Ascending aorta (tissue), 2 donors: ENCODE measurements at regions not wholly inside any gene's neighbourhood (a gene's known extent, or its start where the extent isn't known, plus 50 kb on each side); places are given as distances from the start of the nearest gene placed in this dataset.
A peak's percentile ranks its signal among the peaks of the same experiment; 100 is the strongest.

Source experiments
- DNase-seq, 2 donors: peaks; one replicate each; pipeline ENCODE4 v3.0.0-alpha.2; 2019; ENCODE audit warnings: low spot score in 2 of 2
- H3K27ac ChIP-seq, 2 donors: fragments of 200-600 bp; sonication (generic); one replicate each; pipeline ENCODE4 v1.5.1; 2016 to 2017; ENCODE audit warnings: mild to moderate bottlenecking in 1 of 2
- H3K27me3 ChIP-seq: fragments of 200-600 bp; sonication (generic); one replicate; pipeline ENCODE4 v1.5.1; 2017
- H3K36me3 ChIP-seq, 2 donors: fragments of 200-600 bp; sonication (generic); one replicate each; pipeline ENCODE4 v1.5.1; 2016
- H3K4me1 ChIP-seq, 2 donors: fragments of 200-600 bp; sonication (generic); one replicate each; pipeline ENCODE4 v1.5.1; 2016 to 2017; ENCODE audit warnings: mild to moderate bottlenecking in 1 of 2
- H3K4me3 ChIP-seq, 2 donors: fragments of 200-600 bp; sonication (generic); one replicate each; pipeline ENCODE4 v1.5.1; 2016 to 2017; ENCODE audit warnings: mild to moderate bottlenecking in 1 of 2
- H3K9me3 ChIP-seq, 2 donors: fragments of 200-600 bp; sonication (generic); one replicate each; pipeline ENCODE4 v1.5.1; 2016
- CTCF ChIP-seq, 3 experiments: fragments of 200-600 bp in 2 of 3; fragments of 450-650 bp in 1 of 3; sonication (generic) in 2 of 3; IDR thresholded peaks; one replicate each; pipeline ENCODE4 v1.5.1; 2016 to 2019; ENCODE audit warnings: antibody characterized with exemption in 3 of 3, mild to moderate bottlenecking in 1 of 3, moderate library complexity in 1 of 3
- intact Hi-C: fragments of 100-400 bp; cut with DNase I; formaldehyde crosslinking; loops from one replicate; pipeline ENCODE4 v1.15.1; 2023

DNA sequence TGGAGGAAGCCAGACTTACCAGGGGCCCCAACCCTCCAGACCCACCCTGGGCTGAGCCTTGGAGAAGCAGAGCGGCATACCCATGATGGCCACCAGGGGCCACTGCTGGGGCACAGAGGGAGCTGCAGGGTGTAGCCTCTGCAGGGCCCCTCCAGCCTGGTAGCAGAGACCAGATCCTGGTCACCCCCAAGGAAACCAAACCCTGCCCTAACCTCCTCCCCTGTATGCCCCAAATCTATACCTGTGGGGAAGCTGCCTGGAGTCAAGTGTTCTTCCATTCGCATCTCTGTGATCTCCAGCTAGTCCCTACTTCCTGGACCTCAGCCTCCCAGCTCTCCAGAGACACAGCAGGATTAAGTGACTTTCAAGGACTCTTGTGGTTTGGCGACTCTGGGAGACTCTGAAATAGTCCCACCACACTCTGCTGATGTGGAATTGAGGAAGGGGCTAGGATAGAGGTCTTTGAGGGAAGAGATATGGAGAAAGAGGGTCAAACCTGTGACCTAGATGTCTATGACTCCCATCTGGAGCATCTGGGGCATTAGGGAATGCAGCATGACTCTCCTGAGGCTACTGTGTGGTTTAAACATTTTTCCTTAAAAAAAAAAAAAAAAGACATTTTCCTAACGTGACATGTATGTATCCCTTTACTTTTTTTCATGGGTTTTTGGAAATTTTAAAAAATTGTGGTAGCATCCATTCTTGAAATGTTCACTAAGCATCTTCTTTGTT, 119.2 kb upstream of the IPO9 start:
- H3K27ac ChIP-seq, result peak overlapping the region; percentile 93 to 97
- H3K4me3 ChIP-seq, result no peak overlapping the region
- DNase-seq, result peak in 1 of 2 donors; percentile 86
- peaks cover 33 to 47% of the 10 kb centered on the region in 2 donors for H3K4me1 ChIP-seq
- intact Hi-C loops, result loop anchor here (1.0 kb wide), 1 partner anchor 84 kb away; no protein-coding TSS in a partner anchor
- TF ChIP-seq CTCF (IDR thresholded peaks at IDR 0.05), result peak; percentile 91
- H3K36me3 ChIP-seq, result no peaks in the 10 kb centered on the region
- H3K27me3 ChIP-seq, result no peaks in the 10 kb centered on the region
- H3K9me3 ChIP-seq, result no peaks in the 10 kb centered on the region

DNA sequence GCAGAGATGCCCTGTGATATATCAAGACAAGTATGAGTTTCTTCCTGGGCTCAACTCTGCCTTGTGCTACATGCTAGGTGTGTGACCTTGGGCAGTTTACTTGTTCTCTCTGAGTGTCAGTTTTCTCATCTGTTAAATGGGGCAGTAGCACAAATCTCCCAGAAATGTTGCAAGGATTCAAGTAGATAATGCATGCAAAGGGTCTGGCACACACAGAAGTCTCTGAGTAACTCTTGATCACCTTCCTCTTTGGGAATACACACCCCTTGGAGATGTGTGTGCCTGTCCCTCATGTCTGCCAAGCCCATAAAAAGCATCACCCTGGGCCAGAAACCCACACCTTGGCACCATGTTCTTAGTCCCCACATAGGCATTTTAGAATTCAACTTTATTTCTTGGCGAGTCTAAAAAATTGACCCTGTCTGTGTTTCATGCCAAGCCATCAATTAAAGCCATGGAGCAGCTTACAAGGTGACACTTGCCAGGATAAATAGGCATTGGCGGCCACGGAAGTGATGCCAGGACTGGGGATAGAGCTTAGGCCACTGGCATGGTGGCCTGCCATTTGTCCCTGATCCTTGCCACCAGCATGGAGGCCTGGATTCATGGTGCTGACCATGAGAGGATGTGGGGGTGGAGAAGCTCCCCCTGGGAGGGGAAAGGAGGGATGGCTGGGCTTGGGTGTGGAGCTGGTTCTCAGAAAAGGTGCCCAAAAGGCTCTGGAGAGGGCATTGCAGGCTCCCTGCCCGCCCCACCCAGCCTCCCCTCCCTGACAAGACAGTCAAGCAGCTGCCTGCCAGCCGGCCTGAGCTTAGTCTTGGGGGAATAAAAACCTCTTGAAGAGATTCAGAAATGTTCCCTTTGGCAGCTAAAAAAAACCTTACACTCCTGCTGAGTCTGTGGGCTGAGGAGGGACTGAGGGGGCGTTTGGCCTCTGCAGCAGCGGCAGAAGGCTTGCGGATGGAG, 118.0 kb upstream of the IPO9 start:
- Histone ChIP-seq H3K4me1 (peaks cover 41 to 56% of the 10 kb centered on the region in 2 donors), H3K27me3 (no peaks in the 10 kb centered on the region), H3K9me3 (no peaks in the 10 kb centered on the region), H3K4me3 (no peak overlapping the region), H3K27ac (peak overlapping the region; percentile 93 to 97), H3K36me3 (no peaks in the 10 kb centered on the region)
- intact Hi-C loops, result no loop called here
- no peak for TF ChIP-seq CTCF (IDR thresholded peaks at IDR 0.05)
- no peak for DNase-seq

GRCh38 chr1:201711811-201712210, 117.1 kb upstream of the IPO9 start:
- DNase-seq, result no peak
- Histone ChIP-seq H3K36me3 (no peaks in the 10 kb centered on the region), H3K27ac (peak overlapping the region; percentile 93 to 97), H3K9me3 (no peaks in the 10 kb centered on the region), H3K4me1 (peaks cover 50 to 65% of the 10 kb centered on the region in 2 donors), H3K4me3 (no peak overlapping the region), H3K27me3 (no peaks in the 10 kb centered on the region)
- intact Hi-C loops, result loop anchor here (2.0 kb wide), 1 partner anchor 39 kb away; no protein-coding TSS in a partner anchor
- TF ChIP-seq CTCF (IDR thresholded peaks at IDR 0.05), result no peak

DNA sequence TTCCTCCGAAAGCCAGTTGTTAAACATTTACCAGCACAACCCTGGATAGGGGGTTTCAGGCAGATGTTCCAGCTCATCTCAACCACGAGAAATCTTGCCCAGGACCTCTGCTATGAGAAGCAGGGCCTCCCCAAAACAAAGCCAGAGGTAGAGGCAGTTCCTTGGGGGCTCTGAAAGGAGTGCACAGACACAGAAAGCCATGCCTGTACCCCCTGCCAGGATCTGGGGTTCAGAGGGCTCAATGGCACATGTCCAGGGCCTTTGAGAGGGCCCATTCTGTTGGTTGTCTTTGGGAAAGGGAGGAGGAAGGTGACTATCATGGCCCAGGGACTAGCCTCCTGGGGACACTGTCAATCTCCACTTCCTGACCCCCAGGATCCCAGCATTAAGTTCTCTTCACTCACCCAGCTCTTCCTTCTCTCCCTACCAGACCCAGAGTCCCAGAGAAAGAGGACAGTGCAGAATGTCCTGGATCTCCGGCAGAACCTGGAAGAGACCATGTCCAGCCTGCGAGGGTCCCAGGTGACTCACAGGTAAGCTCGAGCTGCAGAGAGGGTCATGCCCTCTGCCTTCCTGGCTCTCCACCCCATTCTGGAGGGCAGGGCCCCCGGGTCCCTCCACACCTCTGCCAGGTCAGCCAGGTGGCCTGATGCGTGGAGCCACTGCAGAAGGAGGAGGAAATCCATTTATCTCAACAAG, 116.4 kb upstream of the IPO9 start:
- intact Hi-C loops, result loop anchor here (2.0 kb wide), 1 partner anchor 38 kb away; no protein-coding TSS in a partner anchor
- Histone ChIP-seq H3K4me1 (peaks cover 51 to 68% of the 10 kb centered on the region in 2 donors), H3K9me3 (no peaks in the 10 kb centered on the region), H3K27me3 (no peaks in the 10 kb centered on the region), H3K4me3 (no peak overlapping the region), H3K36me3 (no peaks in the 10 kb centered on the region), H3K27ac (peak overlapping the region; percentile 93 to 97)
- DNase-seq, result no peak
- no peak for TF ChIP-seq CTCF (IDR thresholded peaks at IDR 0.05)

- DNase-seq, result peak; percentile 95 to 100
- Histone ChIP-seq H3K9me3 (no peaks in the 10 kb centered on the region), H3K27me3 (no peaks in the 10 kb centered on the region), H3K27ac (peak overlapping the region; percentile 93 to 97), H3K4me3 (no peak overlapping the region), H3K4me1 (peaks cover 51 to 68% of the 10 kb centered on the region in 2 donors), H3K36me3 (no peaks in the 10 kb centered on the region)
- intact Hi-C loops, result loop anchor here (2.0 kb wide), 1 partner anchor 38 kb away; no protein-coding TSS in a partner anchor
- TF ChIP-seq CTCF (IDR thresholded peaks at IDR 0.05), result no peak
Measured at GRCh38 chr1:201713086-201713810, 115.7 kb upstream of the IPO9 start.
